ENCODE measurements at regions not wholly inside any gene's neighbourhood (a gene's known extent, or its start where the extent isn't known, plus 50 kb on each side); places are given as distances from the start of the nearest gene placed in this dataset.

- TF ChIP-seq CTCF (IDR thresholded peaks at IDR 0.05; ENCODE audit: insufficient read depth, low read depth, low read length) = no peak
- no peak overlapping the region for H3K4me3 ChIP-seq (ENCODE audit: low read depth, low read length)
- no peak for DNase-seq (ENCODE audit: low read depth)
Observed at GRCh38 chr2:236341721-236342120, 77.5 kb upstream of the ASB18 start.

DNA sequence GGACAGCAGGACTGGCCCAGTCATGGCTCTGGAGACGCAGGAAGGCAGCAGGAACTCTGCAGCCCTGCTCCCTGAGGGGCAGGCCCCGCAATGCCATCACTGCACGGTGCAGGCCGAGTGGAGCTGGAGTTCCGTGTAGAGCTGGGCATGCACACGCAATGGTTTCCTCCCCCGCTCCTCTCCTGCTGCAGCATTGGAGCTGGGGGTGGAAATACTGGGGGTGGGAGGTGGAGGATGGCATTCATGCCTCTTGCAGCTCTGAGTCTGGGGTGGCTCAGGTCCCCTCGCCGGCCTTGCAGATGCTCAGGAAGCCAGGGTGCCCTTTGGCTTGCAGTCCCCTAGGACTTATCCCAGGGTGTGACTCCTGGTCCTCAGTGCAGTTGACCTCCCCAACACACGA, 78.3 kb upstream of the ASB18 start:
- TF ChIP-seq CTCF (IDR thresholded peaks at IDR 0.05; ENCODE audit: insufficient read depth, low read depth, low read length) = no peak
- no peak for DNase-seq (ENCODE audit: low read depth)
- H3K4me3 ChIP-seq (ENCODE audit: low read depth, low read length) = no peak overlapping the region

DNA sequence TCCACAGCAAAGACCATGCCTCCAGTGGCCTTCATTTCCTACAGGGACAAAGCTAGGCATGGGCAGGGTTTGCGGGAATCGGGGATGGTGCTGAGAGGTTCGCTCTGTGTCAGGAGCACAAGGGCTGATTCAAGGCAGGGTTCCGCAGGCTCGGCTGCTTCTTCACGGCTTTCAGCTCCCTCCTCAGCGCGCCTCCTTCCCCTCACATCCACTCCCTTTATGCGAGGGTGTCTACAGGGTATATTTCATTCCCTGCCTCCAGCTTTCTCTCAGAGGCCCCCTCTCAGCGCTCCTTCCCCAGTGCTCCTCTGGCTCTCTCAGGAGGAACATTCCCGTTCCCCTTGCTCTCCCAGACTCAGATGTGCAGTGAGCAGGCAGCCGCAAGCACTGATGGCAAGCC, 78.7 kb upstream of the ASB18 start:
- H3K4me3 ChIP-seq (ENCODE audit: low read depth, low read length) = no peak overlapping the region
- no peak for TF ChIP-seq CTCF (IDR thresholded peaks at IDR 0.05; ENCODE audit: insufficient read depth, low read depth, low read length)
- DNase-seq (ENCODE audit: low read depth) = no peak

GRCh38 chr2:236343400-236344161, 79.4 kb upstream of the ASB18 start:
- peak; percentile 79 for DNase-seq (ENCODE audit: low read depth)
- TF ChIP-seq CTCF (IDR thresholded peaks at IDR 0.05; ENCODE audit: insufficient read depth, low read depth, low read length) = peak; percentile 88
- no peak overlapping the region for H3K4me3 ChIP-seq (ENCODE audit: low read depth, low read length)

- TF ChIP-seq CTCF (IDR thresholded peaks at IDR 0.05; ENCODE audit: insufficient read depth, low read depth, low read length) = no peak
- no peak overlapping the region for H3K4me3 ChIP-seq (ENCODE audit: low read depth, low read length)
- DNase-seq (ENCODE audit: low read depth) = no peak
Observed at GRCh38 chr2:236344446-236344845, 80.2 kb upstream of the ASB18 start.

DNA sequence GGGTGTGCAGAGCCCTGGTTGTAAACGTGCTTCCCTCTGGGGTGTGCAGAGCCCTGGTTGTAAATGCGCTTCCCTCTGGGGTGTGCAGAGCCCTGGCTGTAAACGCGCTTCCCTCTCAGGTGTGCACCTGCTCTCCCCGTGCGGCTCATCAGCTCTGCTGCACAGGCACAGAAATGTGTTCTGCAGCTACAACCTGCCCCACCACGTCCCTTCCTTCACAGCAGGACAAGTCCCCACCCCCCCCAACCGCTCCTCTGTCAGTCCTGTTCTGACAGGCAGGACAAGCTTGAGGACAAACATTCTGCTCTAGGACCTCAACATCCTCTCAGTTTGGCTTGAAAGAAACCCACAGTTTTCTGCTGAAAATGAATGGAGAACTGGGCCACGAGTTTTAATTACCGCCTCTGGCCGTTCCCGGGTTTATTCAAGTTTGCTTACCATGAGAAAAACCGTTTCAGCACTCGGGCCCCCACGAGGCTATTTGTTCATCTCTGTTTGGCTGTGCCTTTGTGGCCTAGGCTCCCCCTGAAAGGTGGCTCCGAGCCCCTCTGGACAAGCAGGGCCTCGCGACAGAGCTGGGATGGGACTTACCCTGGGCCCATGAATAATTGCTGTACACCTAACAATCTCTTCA, 81.0 kb upstream of the ASB18 start:
- no peak overlapping the region for H3K4me3 ChIP-seq (ENCODE audit: low read depth, low read length)
- no peak for TF ChIP-seq CTCF (IDR thresholded peaks at IDR 0.05; ENCODE audit: insufficient read depth, low read depth, low read length)
- no peak for DNase-seq (ENCODE audit: low read depth)
